ENCODE measurements at regions not wholly inside any gene's neighbourhood (a gene's known extent, or its start where the extent isn't known, plus 50 kb on each side); places are given as distances from the start of the nearest gene placed in this dataset.

GRCh38 chr15:97482521-97482920, 478.0 kb upstream of the ARRDC4 start:
- Histone ChIP-seq H3K9me3 (ENCODE audit: control insufficient read depth, low read length) (no peaks in the 10 kb centered on the region), H3K4me1 (ENCODE audit: control insufficient read depth, insufficient read depth, low read length) (no peaks in the 10 kb centered on the region), H3K36me3 (ENCODE audit: control insufficient read depth, insufficient read depth, low read length) (no peaks in the 10 kb centered on the region), H3K4me3 (ENCODE audit: insufficient read depth, low read depth, low read length) (no peak overlapping the region), H3K27me3 (ENCODE audit: control insufficient read depth, insufficient read depth, low read length, poor library complexity, severe bottlenecking) (no peaks in the 10 kb centered on the region), H3K27ac (ENCODE audit: insufficient read depth, low read depth, low read length, poor library complexity, severe bottlenecking) (no peak overlapping the region)
- WGBS, 2 experiments: 76 to 80% methylated on average over 3 of the region's 3 CpGs

- Histone ChIP-seq H3K9me3 (ENCODE audit: control insufficient read depth, low read length) (no peaks in the 10 kb centered on the region), H3K36me3 (ENCODE audit: control insufficient read depth, insufficient read depth, low read length) (no peaks in the 10 kb centered on the region), H3K4me3 (ENCODE audit: insufficient read depth, low read depth, low read length) (no peak overlapping the region), H3K4me1 (ENCODE audit: control insufficient read depth, insufficient read depth, low read length) (no peaks in the 10 kb centered on the region), H3K27me3 (ENCODE audit: control insufficient read depth, insufficient read depth, low read length, poor library complexity, severe bottlenecking) (no peaks in the 10 kb centered on the region), H3K27ac (ENCODE audit: insufficient read depth, low read depth, low read length, poor library complexity, severe bottlenecking) (no peak overlapping the region)
- WGBS, 2 experiments: 97% methylated on average over 10 to 12 of the region's 21 CpGs
Observed at GRCh38 chr15:97483232-97483631, 477.3 kb upstream of the ARRDC4 start.

GRCh38 chr15:97490429-97490828, 470.1 kb upstream of the ARRDC4 start:
- H3K4me1 ChIP-seq (ENCODE audit: control insufficient read depth, insufficient read depth, low read length): no peaks in the 10 kb centered on the region
- 85 to 87% methylated on average over 4 of the region's 4 CpGs for WGBS, 2 experiments

GRCh38 chr15:97501291-97501690, 459.2 kb upstream of the ARRDC4 start:
- no peak overlapping the region for H3K4me3 ChIP-seq (ENCODE audit: insufficient read depth, low read depth, low read length)
- no peaks in the 10 kb centered on the region for H3K4me1 ChIP-seq (ENCODE audit: control insufficient read depth, insufficient read depth, low read length)
- WGBS, 2 experiments: 92 to 100% methylated on average over 1 of the region's 1 CpG
- H3K27me3 ChIP-seq (ENCODE audit: control insufficient read depth, insufficient read depth, low read length, poor library complexity, severe bottlenecking): no peaks in the 10 kb centered on the region
- no peaks in the 10 kb centered on the region for H3K36me3 ChIP-seq (ENCODE audit: control insufficient read depth, insufficient read depth, low read length)
- no peak overlapping the region for H3K27ac ChIP-seq (ENCODE audit: insufficient read depth, low read depth, low read length, poor library complexity, severe bottlenecking)
- H3K9me3 ChIP-seq (ENCODE audit: control insufficient read depth, low read length): no peaks in the 10 kb centered on the region

More at GRCh38 chr15:97490429-97490828, 470.1 kb upstream of the ARRDC4 start:
- no peaks in the 10 kb centered on the region for H3K27me3 ChIP-seq (ENCODE audit: control insufficient read depth, insufficient read depth, low read length, poor library complexity, severe bottlenecking)
- H3K36me3 ChIP-seq (ENCODE audit: control insufficient read depth, insufficient read depth, low read length): no peaks in the 10 kb centered on the region
- H3K9me3 ChIP-seq (ENCODE audit: control insufficient read depth, low read length): no peaks in the 10 kb centered on the region
- H3K4me3 ChIP-seq (ENCODE audit: insufficient read depth, low read depth, low read length): no peak overlapping the region
- no peak overlapping the region for H3K27ac ChIP-seq (ENCODE audit: insufficient read depth, low read depth, low read length, poor library complexity, severe bottlenecking)

- Histone ChIP-seq H3K36me3 (ENCODE audit: control insufficient read depth, insufficient read depth, low read length) (no peaks in the 10 kb centered on the region), H3K4me1 (ENCODE audit: control insufficient read depth, insufficient read depth, low read length) (no peaks in the 10 kb centered on the region), H3K27me3 (ENCODE audit: control insufficient read depth, insufficient read depth, low read length, poor library complexity, severe bottlenecking) (no peaks in the 10 kb centered on the region), H3K4me3 (ENCODE audit: insufficient read depth, low read depth, low read length) (no peak overlapping the region), H3K27ac (ENCODE audit: insufficient read depth, low read depth, low read length, poor library complexity, severe bottlenecking) (no peak overlapping the region), H3K9me3 (ENCODE audit: control insufficient read depth, low read length) (no peaks in the 10 kb centered on the region)
- WGBS, 2 experiments: 93% methylated on average over 1 to 2 of the region's 2 CpGs
Observed at GRCh38 chr15:97502038-97502437, 458.5 kb upstream of the ARRDC4 start.

GRCh38 chr15:97504031-97504792, 456.3 kb upstream of the ARRDC4 start:
- H3K27ac ChIP-seq (ENCODE audit: insufficient read depth, low read depth, low read length, poor library complexity, severe bottlenecking): no peak overlapping the region

GRCh38 chr15:97517737-97518136, 442.8 kb upstream of the ARRDC4 start:
- Histone ChIP-seq H3K4me3 (ENCODE audit: insufficient read depth, low read depth, low read length) (no peak overlapping the region), H3K27ac (ENCODE audit: insufficient read depth, low read depth, low read length, poor library complexity, severe bottlenecking) (no peak overlapping the region), H3K9me3 (ENCODE audit: control insufficient read depth, low read length) (no peaks in the 10 kb centered on the region), H3K4me1 (ENCODE audit: control insufficient read depth, insufficient read depth, low read length) (peaks cover 10% of the 10 kb centered on the region), H3K27me3 (ENCODE audit: control insufficient read depth, insufficient read depth, low read length, poor library complexity, severe bottlenecking) (no peaks in the 10 kb centered on the region), H3K36me3 (ENCODE audit: control insufficient read depth, insufficient read depth, low read length) (no peaks in the 10 kb centered on the region)
- WGBS, 2 experiments: 82 to 93% methylated on average over 2 of the region's 2 CpGs

More at GRCh38 chr15:97504031-97504792, 456.3 kb upstream of the ARRDC4 start:
- H3K9me3 ChIP-seq (ENCODE audit: control insufficient read depth, low read length): no peaks in the 10 kb centered on the region
- H3K4me1 ChIP-seq (ENCODE audit: control insufficient read depth, insufficient read depth, low read length): no peaks in the 10 kb centered on the region
- H3K4me3 ChIP-seq (ENCODE audit: insufficient read depth, low read depth, low read length): no peak overlapping the region
- no peaks in the 10 kb centered on the region for H3K36me3 ChIP-seq (ENCODE audit: control insufficient read depth, insufficient read depth, low read length)
- WGBS, 2 experiments: 70 to 71% methylated on average over 5 to 6 of the region's 6 CpGs
- no peaks in the 10 kb centered on the region for H3K27me3 ChIP-seq (ENCODE audit: control insufficient read depth, insufficient read depth, low read length, poor library complexity, severe bottlenecking)

GRCh38 chr15:97520689-97521088, 439.8 kb upstream of the ARRDC4 start:
- H3K36me3 ChIP-seq (ENCODE audit: control insufficient read depth, insufficient read depth, low read length): no peaks in the 10 kb centered on the region
- peaks cover 10% of the 10 kb centered on the region for H3K4me1 ChIP-seq (ENCODE audit: control insufficient read depth, insufficient read depth, low read length)
- no peaks in the 10 kb centered on the region for H3K27me3 ChIP-seq (ENCODE audit: control insufficient read depth, insufficient read depth, low read length, poor library complexity, severe bottlenecking)
- 92 to 93% methylated on average over 3 to 4 of the region's 4 CpGs for WGBS, 2 experiments
- no peak overlapping the region for H3K4me3 ChIP-seq (ENCODE audit: insufficient read depth, low read depth, low read length)
- no peaks in the 10 kb centered on the region for H3K9me3 ChIP-seq (ENCODE audit: control insufficient read depth, low read length)
- no peak overlapping the region for H3K27ac ChIP-seq (ENCODE audit: insufficient read depth, low read depth, low read length, poor library complexity, severe bottlenecking)

- WGBS, 2 experiments: 75% methylated on average over 21 of the region's 21 CpGs
- no peaks in the 10 kb centered on the region for H3K27me3 ChIP-seq (ENCODE audit: control insufficient read depth, insufficient read depth, low read length, poor library complexity, severe bottlenecking)
- no peaks in the 10 kb centered on the region for H3K36me3 ChIP-seq (ENCODE audit: control insufficient read depth, insufficient read depth, low read length)
- no peak overlapping the region for H3K27ac ChIP-seq (ENCODE audit: insufficient read depth, low read depth, low read length, poor library complexity, severe bottlenecking)
- H3K9me3 ChIP-seq (ENCODE audit: control insufficient read depth, low read length): no peaks in the 10 kb centered on the region
- H3K4me3 ChIP-seq (ENCODE audit: insufficient read depth, low read depth, low read length): no peak overlapping the region
- H3K4me1 ChIP-seq (ENCODE audit: control insufficient read depth, insufficient read depth, low read length): peaks cover 10% of the 10 kb centered on the region
Observed at GRCh38 chr15:97521381-97522285, 438.9 kb upstream of the ARRDC4 start.

GRCh38 chr15:97522347-97522746, 438.2 kb upstream of the ARRDC4 start:
- H3K36me3 ChIP-seq (ENCODE audit: control insufficient read depth, insufficient read depth, low read length): no peaks in the 10 kb centered on the region
- no peak overlapping the region for H3K27ac ChIP-seq (ENCODE audit: insufficient read depth, low read depth, low read length, poor library complexity, severe bottlenecking)
- H3K9me3 ChIP-seq (ENCODE audit: control insufficient read depth, low read length): no peaks in the 10 kb centered on the region
- 94 to 96% methylated on average over 16 of the region's 16 CpGs for WGBS, 2 experiments
- no peak overlapping the region for H3K4me3 ChIP-seq (ENCODE audit: insufficient read depth, low read depth, low read length)
- no peaks in the 10 kb centered on the region for H3K27me3 ChIP-seq (ENCODE audit: control insufficient read depth, insufficient read depth, low read length, poor library complexity, severe bottlenecking)
- H3K4me1 ChIP-seq (ENCODE audit: control insufficient read depth, insufficient read depth, low read length): peaks cover 10% of the 10 kb centered on the region
